ENCODE measurements at regions not wholly inside any gene's neighbourhood (a gene's known extent, or its start where the extent isn't known, plus 50 kb on each side); places are given as distances from the start of the nearest gene placed in this dataset.

DNA sequence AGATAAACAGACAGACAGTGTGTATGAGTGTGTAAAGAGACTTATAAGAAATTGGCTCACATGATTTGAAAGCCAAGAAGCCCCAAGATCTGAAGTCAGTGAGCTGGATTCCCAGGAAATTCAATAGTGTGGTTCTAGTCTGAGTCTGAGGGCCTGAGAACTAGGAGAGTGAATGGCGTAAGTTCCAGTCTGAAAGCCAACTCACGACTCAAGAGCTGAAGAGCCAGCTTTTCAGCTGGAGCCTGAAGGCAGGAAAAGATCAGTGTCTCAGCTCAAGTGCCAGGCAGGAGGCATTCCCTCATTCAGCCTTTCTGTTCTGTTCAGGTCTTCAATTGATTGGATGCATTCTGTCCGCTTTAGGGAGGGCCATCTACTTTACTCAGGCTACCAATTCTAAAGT, 257.2 kb downstream of the PLPP3 start:
- TF ChIP-seq, protein P1, sequence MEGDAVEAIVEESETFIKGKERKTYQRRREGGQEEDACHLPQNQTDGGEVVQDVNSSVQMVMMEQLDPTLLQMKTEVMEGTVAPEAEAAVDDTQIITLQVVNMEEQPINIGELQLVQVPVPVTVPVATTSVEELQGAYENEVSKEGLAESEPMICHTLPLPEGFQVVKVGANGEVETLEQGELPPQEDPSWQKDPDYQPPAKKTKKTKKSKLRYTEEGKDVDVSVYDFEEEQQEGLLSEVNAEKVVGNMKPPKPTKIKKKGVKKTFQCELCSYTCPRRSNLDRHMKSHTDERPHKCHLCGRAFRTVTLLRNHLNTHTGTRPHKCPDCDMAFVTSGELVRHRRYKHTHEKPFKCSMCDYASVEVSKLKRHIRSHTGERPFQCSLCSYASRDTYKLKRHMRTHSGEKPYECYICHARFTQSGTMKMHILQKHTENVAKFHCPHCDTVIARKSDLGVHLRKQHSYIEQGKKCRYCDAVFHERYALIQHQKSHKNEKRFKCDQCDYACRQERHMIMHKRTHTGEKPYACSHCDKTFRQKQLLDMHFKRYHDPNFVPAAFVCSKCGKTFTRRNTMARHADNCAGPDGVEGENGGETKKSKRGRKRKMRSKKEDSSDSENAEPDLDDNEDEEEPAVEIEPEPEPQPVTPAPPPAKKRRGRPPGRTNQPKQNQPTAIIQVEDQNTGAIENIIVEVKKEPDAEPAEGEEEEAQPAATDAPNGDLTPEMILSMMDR (conservative IDR thresholded peaks at IDR 0.05), result no peak
- no peak for TF ChIP-seq EZH2 (IDR thresholded peaks at IDR 0.05; ENCODE audit: low read depth)
